Amygdala (tissue), 56 donors: ENCODE measurements at regions not wholly inside any gene's neighbourhood (a gene's known extent, or its start where the extent isn't known, plus 50 kb on each side); places are given as distances from the start of the nearest gene placed in this dataset.

ENCODE experiments used
- DNase-seq, 56 donors: peaks; one replicate each; lab custom pipeline; 2025; lab: John Stamatoyannopoulos, UW

GRCh38 chr12:107564946-107565345 lies 120.7 kb upstream of the PWP1 start:
- no peak for DNase-seq

- no peak for DNase-seq
These were observed 120.0 kb upstream of the PWP1 start for GRCh38 chr12:107565551-107565950.

GRCh38 chr12:107567876-107568619 lies 117.6 kb upstream of the PWP1 start:
- DNase-seq, result no peak

- DNase-seq, result no peak
These were observed 116.9 kb upstream of the PWP1 start for GRCh38 chr12:107568718-107569117.

- no peak for DNase-seq
These were observed 114.9 kb upstream of the PWP1 start for GRCh38 chr12:107570721-107571120.

DNA sequence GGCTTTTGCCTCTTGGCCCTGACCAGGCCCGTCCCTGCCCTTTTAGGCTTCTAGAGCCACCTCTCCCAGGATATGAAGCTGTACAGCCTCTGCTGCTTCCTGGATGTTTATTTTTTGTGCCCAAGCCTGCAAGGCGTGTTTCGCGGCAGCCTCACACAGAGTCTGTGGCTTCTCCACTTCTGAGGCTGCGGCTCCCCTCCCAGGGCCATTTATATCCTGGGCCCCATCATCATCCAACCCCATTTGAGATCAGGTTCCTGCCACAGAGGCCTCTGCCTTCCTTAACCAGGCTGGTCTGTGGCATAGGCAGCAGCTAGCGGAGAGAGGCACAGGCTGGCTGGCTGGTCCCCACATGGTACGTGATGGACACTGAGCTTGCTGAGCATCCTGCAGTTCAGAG lies 114.1 kb upstream of the PWP1 start:
- DNase-seq, result no peak

DNA sequence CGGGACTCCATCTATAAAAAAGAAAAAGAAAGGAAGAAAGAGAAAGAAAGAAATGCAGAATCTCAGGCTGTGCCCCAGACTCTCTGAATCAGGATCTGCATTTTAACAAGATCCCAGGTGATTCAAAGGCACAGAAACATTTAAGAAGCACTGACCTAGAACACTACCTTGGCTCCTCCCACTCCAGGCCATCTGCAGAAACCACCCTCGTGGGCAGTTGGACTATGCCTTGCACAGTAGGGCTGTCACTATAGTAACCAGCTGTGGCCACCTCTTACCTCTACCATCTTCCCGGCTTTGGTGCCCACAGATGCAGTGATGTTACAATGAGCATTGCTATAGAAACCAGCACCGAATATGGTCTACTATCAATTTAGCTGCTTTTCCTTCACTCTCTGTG lies 110.9 kb upstream of the PWP1 start:
- no peak for DNase-seq

DNA sequence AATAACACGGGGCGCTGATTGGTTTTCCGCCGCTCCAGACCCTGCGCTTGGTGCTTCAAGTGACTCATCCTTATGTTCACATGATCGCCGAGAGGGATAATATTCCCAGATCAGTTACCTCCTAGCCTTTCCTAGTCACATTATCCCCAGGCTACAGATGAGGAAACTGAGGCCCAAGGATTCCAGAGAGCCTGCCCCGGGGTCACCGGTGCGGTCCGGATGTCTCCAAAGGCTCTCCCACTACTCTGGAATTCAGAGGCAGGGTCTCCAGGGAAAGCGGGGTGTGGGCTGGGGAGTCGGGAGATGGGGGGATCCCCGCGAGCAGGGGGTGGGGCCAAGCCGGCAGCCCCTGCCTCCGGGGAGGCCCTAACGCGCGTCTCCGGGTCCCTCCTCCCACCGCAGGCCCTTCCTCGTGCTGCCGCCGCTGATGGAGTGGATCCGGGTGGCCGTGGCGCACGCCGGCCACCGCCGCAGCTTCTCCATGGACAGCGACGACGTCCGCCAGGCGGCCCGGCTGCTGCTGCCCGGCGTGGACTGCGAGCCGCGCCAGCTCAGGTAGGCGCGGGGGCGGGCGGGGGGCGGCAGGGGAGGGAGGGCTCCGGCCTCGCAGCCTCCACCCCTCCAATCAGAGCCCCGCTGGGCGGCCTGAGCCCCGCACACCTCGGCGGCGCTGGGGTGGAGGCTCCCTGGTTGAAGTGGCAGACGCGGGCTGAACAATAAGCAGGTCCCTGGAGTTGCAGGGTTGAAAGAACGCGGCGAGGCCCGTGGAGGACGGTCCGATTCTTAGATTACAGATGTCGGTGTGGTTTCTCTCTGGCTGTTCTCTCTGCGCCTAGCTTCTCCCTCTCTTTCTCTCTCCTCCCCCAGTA lies 104.6 kb upstream of the PWP1 start:
- peak in 1 of 56 donors; percentile 11 for DNase-seq

GRCh38 chr12:107581619-107582015 lies 104.0 kb upstream of the PWP1 start:
- DNase-seq, result no peak

DNA sequence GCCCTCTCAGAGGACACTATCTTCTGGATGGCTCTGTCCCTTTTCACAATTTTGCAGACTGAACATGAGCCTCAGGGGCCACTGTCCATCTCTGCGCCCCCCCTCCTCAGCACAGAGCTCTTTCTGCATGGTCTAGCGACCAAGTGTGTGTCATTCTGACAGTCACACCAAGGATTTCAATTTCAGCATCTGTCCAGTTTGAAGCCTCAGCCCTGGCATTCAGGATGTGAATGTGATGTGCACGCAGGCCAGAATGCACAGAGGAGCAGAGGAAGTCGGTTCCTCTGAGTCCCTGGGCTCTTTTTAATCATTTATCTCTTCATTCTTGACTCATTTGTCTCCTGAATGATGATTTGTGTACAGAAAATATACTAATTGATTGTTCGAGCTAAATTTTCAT lies 102.0 kb upstream of the PWP1 start:
- no peak for DNase-seq

DNA sequence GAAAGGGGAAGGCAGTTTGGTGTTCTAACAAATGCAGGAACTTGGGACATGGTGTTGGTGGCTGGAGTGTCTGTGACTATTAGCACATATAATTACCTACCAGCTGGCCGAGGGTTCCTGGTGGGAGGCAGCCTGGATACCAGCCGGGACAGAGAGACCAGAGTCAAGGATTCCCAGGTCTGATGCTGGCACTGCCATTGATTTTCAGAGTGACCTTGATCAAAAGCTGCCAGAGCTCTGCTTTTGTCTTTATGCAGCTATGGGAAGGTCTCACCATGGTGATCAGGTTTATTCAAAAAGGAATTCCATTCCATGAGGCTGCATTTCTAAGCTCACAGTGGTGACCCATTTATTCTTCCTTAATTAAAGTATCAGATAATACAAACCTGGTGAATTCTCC lies 101.0 kb upstream of the PWP1 start:
- peak in 1 of 56 donors; percentile 2 for DNase-seq

- DNase-seq, result no peak
These were observed 99.2 kb upstream of the PWP1 start for GRCh38 chr12:107586256-107586970.

- DNase-seq, result peak in 6 of 56 donors; percentile 5 to 41 (median 22)
These were observed 95.2 kb upstream of the PWP1 start for GRCh38 chr12:107590413-107590812.

- no peak for DNase-seq
These were observed 94.7 kb upstream of the PWP1 start for GRCh38 chr12:107590814-107591375.

DNA sequence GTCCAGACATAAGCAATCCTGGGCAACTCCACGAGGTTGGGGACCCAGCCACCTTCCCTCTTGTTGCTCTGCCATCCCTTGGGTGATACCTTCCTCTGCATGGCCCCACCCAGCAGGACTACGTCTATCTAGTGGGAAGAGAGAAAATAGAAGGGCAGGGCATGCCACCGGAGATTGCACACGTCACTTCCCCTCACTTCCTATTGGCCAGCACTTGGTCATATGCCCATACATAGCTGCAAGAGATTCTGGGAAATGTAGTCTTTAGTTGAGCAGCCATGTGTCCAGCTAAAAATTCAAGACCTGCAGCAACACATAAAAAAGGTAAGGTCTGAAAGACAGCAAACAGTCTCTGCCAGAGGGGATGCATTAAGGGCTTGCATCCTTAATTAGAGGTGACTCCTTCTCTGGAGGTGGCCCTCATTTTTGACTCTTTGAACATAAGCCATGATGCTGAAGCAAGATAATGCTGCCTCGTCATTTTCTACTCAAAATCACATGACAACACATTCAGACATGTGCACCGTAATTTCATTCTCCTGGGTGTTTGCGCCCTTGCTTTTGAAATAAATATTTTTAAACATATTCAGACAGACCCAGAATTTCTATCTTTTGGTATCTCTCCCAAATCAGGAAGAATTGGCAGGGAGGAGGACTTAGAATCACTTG lies 91.8 kb upstream of the PWP1 start:
- no peak for DNase-seq

GRCh38 chr12:107594995-107595394 lies 90.6 kb upstream of the PWP1 start:
- DNase-seq, result no peak

- DNase-seq, result no peak
These were observed 87.7 kb upstream of the PWP1 start for GRCh38 chr12:107597695-107598410.

DNA sequence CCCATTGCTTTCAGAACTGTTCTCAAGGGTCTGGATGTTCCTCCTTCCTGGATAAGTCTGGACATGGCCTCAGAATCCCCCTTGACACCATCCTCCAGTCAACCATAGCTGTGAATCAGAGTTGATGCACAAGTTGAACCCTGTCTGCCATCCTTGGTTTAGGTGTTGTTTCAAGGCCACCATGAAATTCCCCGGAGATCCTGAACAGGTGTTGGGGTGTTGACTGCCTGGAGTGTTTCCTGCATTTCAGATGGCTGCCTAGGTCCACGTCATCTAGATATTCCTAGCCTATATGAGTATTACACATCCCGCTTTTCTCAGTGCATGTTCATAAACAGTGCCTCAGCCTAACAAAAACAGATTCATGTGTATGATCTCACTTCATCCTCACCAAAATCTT lies 86.7 kb upstream of the PWP1 start:
- no peak for DNase-seq

DNA sequence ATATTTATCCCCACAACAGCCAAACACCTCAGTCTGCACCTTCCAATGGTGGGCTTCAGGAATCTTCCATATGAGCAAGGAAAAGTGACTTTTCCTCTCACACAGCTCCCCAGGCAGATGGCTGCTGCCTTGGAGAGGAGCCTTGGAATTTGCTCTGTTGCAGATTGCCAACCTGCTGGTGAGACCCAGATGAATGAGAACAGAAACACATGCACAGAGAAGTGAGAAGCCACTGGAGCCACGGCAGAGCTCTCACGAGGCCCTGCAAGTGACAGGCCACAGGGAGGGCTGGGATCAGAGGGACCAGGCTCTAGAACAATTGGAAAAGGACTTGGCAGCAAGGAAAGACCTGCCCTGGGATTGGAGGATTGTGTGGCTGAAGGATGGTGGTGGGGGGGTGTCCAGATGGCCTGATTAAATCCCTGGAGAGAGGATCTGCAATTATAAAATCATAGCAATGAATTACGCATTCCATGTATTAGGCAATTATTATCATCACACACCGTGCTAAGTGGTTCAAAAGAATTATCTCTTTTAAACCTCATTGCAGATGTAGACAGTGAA lies 84.9 kb upstream of the PWP1 start:
- peak in 1 of 56 donors; percentile 11 for DNase-seq
